GM06990 (cell line): ENCODE measurements at regions not wholly inside any gene's neighbourhood (a gene's known extent, or its start where the extent isn't known, plus 50 kb on each side); places are given as distances from the start of the nearest gene placed in this dataset.

Source experiments
- DNase-seq: peaks from one replicate; pipeline ENCODE4 v3.0.0-alpha.2; 2011; ENCODE audit not compliant: insufficient read length; ENCODE audit errors: extremely low read depth
- H3K27me3 ChIP-seq: replicated peaks from 2 replicates; pipeline ENCODE4 v1.6.0; 2011; ENCODE audit warnings: low read length; ENCODE audit not compliant: control insufficient read depth, insufficient read depth
- H3K36me3 ChIP-seq: 2 replicates; pipeline ENCODE4 v1.5.1; 2011; ENCODE audit warnings: low read length; ENCODE audit not compliant: control insufficient read depth, insufficient read depth
- H3K4me3 ChIP-seq: replicated peaks from 2 replicates; pipeline ENCODE4 v1.5.1; 2011; ENCODE audit warnings: low read depth, mild to moderate bottlenecking, control low read depth, low read length
- CTCF ChIP-seq: IDR thresholded peaks from 2 replicates; pipeline ENCODE4 v1.5.1; 2011; ENCODE audit warnings: low read length, control low read depth, mild to moderate bottlenecking, inconsistent platforms; ENCODE audit not compliant: insufficient read depth, poor library complexity, severe bottlenecking

- Histone ChIP-seq H3K27me3 (no peaks in the 10 kb centered on the region), H3K36me3 (no peaks in the 10 kb centered on the region), H3K4me3 (no peak overlapping the region)
- TF ChIP-seq CTCF: no peak
- DNase-seq: no peak
These were observed 210.3 kb downstream of the POM121L12 start for GRCh38 chr7:53245721-53246120.

GRCh38 chr7:53246957-53247356 lies 211.5 kb downstream of the POM121L12 start:
- Histone ChIP-seq H3K36me3 (no peaks in the 10 kb centered on the region), H3K4me3 (no peak overlapping the region), H3K27me3 (no peaks in the 10 kb centered on the region)
- no peak for DNase-seq
- no peak for TF ChIP-seq CTCF

- Histone ChIP-seq H3K36me3 (no peaks in the 10 kb centered on the region), H3K27me3 (no peaks in the 10 kb centered on the region), H3K4me3 (no peak overlapping the region)
- DNase-seq: no peak
- TF ChIP-seq CTCF: no peak
These were observed 217.1 kb downstream of the POM121L12 start for GRCh38 chr7:53252539-53252938.

GRCh38 chr7:53272081-53272480 lies 236.6 kb downstream of the POM121L12 start:
- no peaks in the 10 kb centered on the region for H3K36me3 ChIP-seq
- H3K27me3 ChIP-seq: no peaks in the 10 kb centered on the region
- DNase-seq: no peak
- H3K4me3 ChIP-seq: no peak overlapping the region
- no peak for TF ChIP-seq CTCF

- DNase-seq: no peak
- no peak overlapping the region for H3K4me3 ChIP-seq
- no peak for TF ChIP-seq CTCF
- H3K36me3 ChIP-seq: no peaks in the 10 kb centered on the region
- no peaks in the 10 kb centered on the region for H3K27me3 ChIP-seq
These were observed 245.9 kb downstream of the POM121L12 start for GRCh38 chr7:53281312-53281711.

GRCh38 chr7:53292341-53292740 lies 256.9 kb downstream of the POM121L12 start:
- no peaks in the 10 kb centered on the region for H3K36me3 ChIP-seq
- DNase-seq: no peak
- H3K4me3 ChIP-seq: no peak overlapping the region
- H3K27me3 ChIP-seq: no peaks in the 10 kb centered on the region
- no peak for TF ChIP-seq CTCF
